NB4 (cell line): ENCODE measurements at regions not wholly inside any gene's neighbourhood (a gene's known extent, or its start where the extent isn't known, plus 50 kb on each side); places are given as distances from the start of the nearest gene placed in this dataset.

Source experiments
- MYC ChIP-seq: IDR thresholded peaks from 2 replicates; pipeline ENCODE4 v1.6.1; 2011; ENCODE audit warnings: low read depth, low read length
- POLR2A ChIP-seq: IDR thresholded peaks from 2 replicates; pipeline ENCODE4 v1.6.1; 2011; ENCODE audit warnings: mild to moderate bottlenecking; ENCODE audit not compliant: insufficient read length; ENCODE audit errors: extremely low read depth
- TF ChIP-seq, protein P1 (sequence below): IDR thresholded peaks from one replicate; pipeline ENCODE4 v1.5.1; 2012; ENCODE audit warnings: low read depth, low read length

DNA sequence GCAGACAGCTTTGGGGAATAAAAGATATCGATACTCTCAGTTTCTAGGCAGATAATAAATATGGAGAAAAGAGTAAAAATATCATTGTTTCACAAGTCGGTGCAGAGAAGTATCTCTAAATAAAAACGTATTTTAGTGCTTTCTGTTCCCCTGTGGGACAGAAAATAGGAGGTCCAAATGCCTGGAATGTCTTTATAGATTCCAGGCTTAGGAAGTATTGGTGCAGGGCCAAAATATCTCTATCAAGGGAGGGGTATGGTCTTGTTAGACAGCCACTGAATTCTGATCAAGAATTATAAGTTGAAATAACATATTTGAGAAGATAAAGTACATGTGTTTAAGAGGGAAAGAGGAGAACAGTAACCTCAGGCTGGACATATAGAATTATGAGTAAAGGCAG lies 596.4 kb downstream of the PCDH18 start:
- TF ChIP-seq, protein P1, sequence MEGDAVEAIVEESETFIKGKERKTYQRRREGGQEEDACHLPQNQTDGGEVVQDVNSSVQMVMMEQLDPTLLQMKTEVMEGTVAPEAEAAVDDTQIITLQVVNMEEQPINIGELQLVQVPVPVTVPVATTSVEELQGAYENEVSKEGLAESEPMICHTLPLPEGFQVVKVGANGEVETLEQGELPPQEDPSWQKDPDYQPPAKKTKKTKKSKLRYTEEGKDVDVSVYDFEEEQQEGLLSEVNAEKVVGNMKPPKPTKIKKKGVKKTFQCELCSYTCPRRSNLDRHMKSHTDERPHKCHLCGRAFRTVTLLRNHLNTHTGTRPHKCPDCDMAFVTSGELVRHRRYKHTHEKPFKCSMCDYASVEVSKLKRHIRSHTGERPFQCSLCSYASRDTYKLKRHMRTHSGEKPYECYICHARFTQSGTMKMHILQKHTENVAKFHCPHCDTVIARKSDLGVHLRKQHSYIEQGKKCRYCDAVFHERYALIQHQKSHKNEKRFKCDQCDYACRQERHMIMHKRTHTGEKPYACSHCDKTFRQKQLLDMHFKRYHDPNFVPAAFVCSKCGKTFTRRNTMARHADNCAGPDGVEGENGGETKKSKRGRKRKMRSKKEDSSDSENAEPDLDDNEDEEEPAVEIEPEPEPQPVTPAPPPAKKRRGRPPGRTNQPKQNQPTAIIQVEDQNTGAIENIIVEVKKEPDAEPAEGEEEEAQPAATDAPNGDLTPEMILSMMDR = no peak
- TF ChIP-seq POLR2A (no peak), MYC (no peak)
